Coronary artery (tissue), 2 donors: ENCODE measurements at regions not wholly inside any gene's neighbourhood (a gene's known extent, or its start where the extent isn't known, plus 50 kb on each side); places are given as distances from the start of the nearest gene placed in this dataset.

Experiments used
- DNase-seq: peaks from one replicate; pipeline ENCODE4 v3.0.0-alpha.2; 2017; ENCODE audit warnings: low spot score
- H3K27ac ChIP-seq, 2 donors: fragments of 200-600 bp; sonication (generic); one replicate each; pipeline ENCODE4 v1.5.1; 2016 to 2019
- H3K4me3 ChIP-seq: fragments of 200-600 bp; sonication (generic); 2 replicates; pipeline ENCODE4 v1.5.1; 2016; ENCODE audit warnings: mild to moderate bottlenecking, moderate library complexity
- TF ChIP-seq, protein P1 (sequence below): fragments of 200-600 bp; sonication (generic); IDR thresholded peaks from one replicate; pipeline ENCODE4 v1.5.1; 2019; ENCODE audit warnings: antibody characterized with exemption

DNA sequence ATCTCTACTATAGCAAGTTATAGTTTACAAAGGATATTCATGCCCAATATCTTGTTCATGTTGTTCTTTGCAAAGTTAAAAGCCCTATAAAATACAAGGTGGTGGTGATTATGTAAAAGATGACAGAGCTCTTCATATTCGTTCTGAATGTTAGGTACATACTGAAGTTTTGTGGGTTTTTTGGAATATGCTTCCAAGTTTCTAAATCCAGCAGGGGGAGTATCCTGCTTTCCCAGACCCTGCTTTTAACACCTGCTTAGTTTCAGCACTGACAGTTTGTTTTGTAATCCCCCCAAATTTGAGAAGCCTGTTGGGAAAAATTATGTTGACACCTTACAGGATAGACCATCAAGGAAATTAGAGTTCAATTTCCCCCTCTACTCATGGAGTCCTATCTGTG, 438.3 kb downstream of the SH3GL2 start:
- no peak for DNase-seq
- Histone ChIP-seq H3K27ac (no peak overlapping the region), H3K4me3 (no peak overlapping the region)
- TF ChIP-seq, protein P1, sequence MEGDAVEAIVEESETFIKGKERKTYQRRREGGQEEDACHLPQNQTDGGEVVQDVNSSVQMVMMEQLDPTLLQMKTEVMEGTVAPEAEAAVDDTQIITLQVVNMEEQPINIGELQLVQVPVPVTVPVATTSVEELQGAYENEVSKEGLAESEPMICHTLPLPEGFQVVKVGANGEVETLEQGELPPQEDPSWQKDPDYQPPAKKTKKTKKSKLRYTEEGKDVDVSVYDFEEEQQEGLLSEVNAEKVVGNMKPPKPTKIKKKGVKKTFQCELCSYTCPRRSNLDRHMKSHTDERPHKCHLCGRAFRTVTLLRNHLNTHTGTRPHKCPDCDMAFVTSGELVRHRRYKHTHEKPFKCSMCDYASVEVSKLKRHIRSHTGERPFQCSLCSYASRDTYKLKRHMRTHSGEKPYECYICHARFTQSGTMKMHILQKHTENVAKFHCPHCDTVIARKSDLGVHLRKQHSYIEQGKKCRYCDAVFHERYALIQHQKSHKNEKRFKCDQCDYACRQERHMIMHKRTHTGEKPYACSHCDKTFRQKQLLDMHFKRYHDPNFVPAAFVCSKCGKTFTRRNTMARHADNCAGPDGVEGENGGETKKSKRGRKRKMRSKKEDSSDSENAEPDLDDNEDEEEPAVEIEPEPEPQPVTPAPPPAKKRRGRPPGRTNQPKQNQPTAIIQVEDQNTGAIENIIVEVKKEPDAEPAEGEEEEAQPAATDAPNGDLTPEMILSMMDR = no peak

DNA sequence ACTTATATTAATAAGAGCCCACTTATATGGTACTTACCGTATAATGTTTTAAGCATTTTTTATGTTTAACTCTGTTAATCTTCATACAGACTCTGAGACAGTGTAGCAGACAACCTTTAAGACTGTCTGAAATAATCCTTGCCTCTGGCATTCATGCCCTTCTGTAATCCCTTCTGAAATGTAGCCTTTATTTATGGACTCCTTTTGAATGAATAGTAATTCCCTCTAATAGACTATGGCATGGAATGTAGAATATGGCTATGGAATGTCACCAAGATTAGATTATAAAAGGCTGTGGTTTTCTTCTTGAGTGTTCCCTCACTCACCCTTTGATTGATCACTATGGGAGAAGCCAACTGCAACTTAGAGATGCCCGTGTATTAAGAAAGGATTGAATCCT, 439.4 kb downstream of the SH3GL2 start:
- Histone ChIP-seq H3K4me3 (no peak overlapping the region), H3K27ac (no peak overlapping the region)
- DNase-seq = no peak
- TF ChIP-seq, protein P1 = no peak

DNA sequence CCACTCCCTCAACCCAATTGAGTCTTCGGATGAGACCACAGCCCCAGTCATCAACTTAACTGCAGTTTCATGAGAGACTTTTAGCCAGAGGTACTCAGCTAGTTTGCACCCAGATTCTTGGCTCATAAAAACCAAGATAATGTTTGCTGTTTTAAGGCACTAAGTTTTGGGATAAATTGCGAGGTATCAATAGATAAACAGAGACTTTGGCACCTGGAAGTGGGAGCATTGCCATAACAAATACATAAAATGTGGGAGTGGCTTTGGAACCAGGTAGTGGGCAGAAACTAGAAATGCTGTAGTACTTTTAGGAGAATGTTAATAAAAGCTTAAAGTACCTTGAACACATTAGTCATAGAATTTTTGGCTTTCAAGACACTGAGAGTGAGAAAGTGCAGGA, 439.8 kb downstream of the SH3GL2 start:
- Histone ChIP-seq H3K4me3 (no peak overlapping the region), H3K27ac (no peak overlapping the region)
- no peak for DNase-seq
- TF ChIP-seq, protein P1 = no peak

DNA sequence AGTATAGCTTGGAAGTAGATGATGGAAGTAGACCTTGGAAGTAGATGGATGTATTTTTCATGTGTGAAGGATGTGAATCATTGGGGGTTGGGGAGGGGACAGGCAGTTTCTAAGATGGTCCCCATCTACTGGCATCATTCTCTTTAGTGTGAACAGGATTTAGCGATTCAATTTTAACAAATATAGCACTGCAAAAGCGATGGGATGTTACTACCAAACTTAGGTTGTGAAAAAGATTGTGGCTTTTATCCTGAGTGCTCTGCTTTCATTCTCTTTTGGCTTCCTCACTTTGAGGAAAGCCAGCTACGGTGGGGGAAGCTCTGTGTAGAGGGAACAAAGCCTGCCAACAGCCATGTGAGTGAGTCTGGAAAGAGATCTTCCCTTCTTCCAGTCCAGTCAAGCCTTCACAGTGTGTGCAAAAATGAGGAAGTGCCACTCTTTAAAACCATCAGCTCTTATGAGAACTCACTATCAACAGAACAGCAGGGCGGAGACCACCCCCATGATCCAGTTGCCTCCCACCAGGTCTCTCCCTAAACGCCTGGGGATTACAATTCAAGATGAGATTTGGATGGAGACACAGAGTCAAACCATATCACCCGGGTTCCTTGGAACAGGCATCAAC, 441.4 kb downstream of the SH3GL2 start:
- Histone ChIP-seq H3K27ac (no peak overlapping the region), H3K4me3 (no peak overlapping the region)
- no peak for DNase-seq
- TF ChIP-seq, protein P1 = no peak

DNA sequence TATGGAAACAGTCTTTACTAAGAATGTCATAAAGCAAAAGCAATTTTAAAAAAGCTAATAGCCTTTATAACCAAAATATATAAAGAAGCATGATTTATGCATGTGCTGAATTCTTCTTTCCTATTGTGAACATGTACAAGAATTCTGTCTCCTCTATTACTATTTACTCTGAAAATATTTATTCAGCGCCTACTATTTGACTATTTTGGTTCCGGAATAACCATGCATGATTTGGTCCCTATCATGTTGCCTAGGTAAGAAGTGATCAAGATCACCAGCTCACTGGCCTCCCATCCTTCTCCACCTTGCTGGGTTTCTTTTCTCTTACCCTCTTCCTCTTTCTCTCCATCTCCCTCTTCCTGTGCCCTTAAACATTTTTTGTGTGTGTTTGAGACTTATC, 443.8 kb downstream of the SH3GL2 start:
- Histone ChIP-seq H3K4me3 (no peak overlapping the region), H3K27ac (no peak overlapping the region)
- TF ChIP-seq, protein P1 = no peak

DNA sequence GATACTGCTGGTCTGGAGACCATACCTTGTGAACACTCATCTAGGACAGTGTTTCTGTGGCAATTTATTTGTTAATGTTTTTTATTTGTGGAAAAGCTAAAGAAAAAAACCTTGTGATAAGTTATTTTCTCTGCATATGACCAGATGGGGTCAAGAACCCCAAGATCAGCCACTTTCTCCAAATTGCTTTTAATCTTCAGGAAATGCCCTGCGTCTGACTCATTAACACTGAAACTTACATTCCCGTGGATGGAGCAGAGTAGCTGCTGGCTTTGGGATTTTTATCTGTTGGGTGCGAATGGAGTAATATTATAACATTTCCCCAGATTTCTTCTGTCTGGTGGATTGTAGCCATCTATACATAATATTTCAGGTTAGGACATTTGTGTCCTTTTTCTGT, 444.5 kb downstream of the SH3GL2 start:
- TF ChIP-seq, protein P1 = no peak
- no peak for DNase-seq
- Histone ChIP-seq H3K27ac (no peak overlapping the region), H3K4me3 (no peak overlapping the region)

More for the DNA sequence above, 443.8 kb downstream of the SH3GL2 start:
- no peak for DNase-seq

DNA sequence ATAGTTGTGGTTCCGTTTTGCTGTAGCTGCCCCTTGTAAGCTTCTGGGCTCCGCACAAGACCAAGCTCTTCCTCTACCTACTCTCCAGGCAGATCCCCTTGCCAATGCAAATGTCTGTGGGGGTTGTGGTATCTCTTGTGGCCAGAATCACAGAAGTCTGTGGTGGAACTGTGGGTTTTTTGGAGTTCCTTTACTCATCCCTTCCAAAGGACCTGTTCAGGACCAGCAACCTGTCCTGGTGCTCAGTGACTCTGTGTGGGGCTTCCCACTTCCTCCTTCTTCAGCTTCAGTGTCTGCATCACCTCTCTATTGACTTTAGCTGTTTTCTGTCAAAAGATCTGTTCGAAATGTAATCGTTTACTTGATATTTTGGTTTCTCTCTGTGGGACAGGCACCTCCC, 441.3 kb upstream of the ADAMTSL1 start:
- DNase-seq = no peak
- Histone ChIP-seq H3K27ac (no peak overlapping the region), H3K4me3 (no peak overlapping the region)
- TF ChIP-seq, protein P1 = no peak
